ENCODE measurements at regions not wholly inside any gene's neighbourhood (a gene's known extent, or its start where the extent isn't known, plus 50 kb on each side); places are given as distances from the start of the nearest gene placed in this dataset.

GRCh38 chr10:5588603-5589002, 63.8 kb downstream of the CALML3 start:
- no peak overlapping the region for H3K4me3 ChIP-seq
- intact Hi-C loops (cut with DNase I; ENCODE audit: low total_unique reads): no loop called here
- DNase-seq (ENCODE audit: low spot score in 2 of 2): no peak

More at GRCh38 chr10:5588603-5589002, 63.8 kb downstream of the CALML3 start:
- Histone ChIP-seq H3K9me3 (no peaks in the 10 kb centered on the region), H3K36me3 (no peaks in the 10 kb centered on the region), H3K27me3 (no peaks in the 10 kb centered on the region), H3K27ac (no peak overlapping the region), H3K4me1 (peaks cover 16 to 22% of the 10 kb centered on the region in 2 donors)
- TF ChIP-seq, protein P1, sequence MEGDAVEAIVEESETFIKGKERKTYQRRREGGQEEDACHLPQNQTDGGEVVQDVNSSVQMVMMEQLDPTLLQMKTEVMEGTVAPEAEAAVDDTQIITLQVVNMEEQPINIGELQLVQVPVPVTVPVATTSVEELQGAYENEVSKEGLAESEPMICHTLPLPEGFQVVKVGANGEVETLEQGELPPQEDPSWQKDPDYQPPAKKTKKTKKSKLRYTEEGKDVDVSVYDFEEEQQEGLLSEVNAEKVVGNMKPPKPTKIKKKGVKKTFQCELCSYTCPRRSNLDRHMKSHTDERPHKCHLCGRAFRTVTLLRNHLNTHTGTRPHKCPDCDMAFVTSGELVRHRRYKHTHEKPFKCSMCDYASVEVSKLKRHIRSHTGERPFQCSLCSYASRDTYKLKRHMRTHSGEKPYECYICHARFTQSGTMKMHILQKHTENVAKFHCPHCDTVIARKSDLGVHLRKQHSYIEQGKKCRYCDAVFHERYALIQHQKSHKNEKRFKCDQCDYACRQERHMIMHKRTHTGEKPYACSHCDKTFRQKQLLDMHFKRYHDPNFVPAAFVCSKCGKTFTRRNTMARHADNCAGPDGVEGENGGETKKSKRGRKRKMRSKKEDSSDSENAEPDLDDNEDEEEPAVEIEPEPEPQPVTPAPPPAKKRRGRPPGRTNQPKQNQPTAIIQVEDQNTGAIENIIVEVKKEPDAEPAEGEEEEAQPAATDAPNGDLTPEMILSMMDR (IDR thresholded peaks at IDR 0.05): no peak
- TF ChIP-seq POLR2AphosphoS5 (IDR thresholded peaks at IDR 0.05) (no peak), POLR2A (IDR thresholded peaks at IDR 0.05) (no peak)

Data from breast epithelium (tissue), 4 donors.